Urinary bladder (tissue), 3 donors: ENCODE measurements at regions not wholly inside any gene's neighbourhood (a gene's known extent, or its start where the extent isn't known, plus 50 kb on each side); places are given as distances from the start of the nearest gene placed in this dataset.
"Not testable (repeated sequence)": the region's sequence is repeated elsewhere in the genome, so short reads cannot be mapped to it uniquely, and the experiment has no call there.

Experiments
- DNase-seq: peaks from one replicate; pipeline ENCODE4 v3.0.0-alpha.2; 2015; ENCODE audit errors: extremely low spot score
- H3K27ac ChIP-seq: one replicate; pipeline ENCODE4 v1.5.1; 2013; ENCODE audit warnings: low read depth, mild to moderate bottlenecking, moderate library complexity
- H3K36me3 ChIP-seq: one replicate; pipeline ENCODE4 v1.6.1; 2013; ENCODE audit warnings: mild to moderate bottlenecking, moderate library complexity; ENCODE audit not compliant: insufficient read depth
- H3K4me1 ChIP-seq: one replicate; pipeline ENCODE4 v1.6.1; 2013; ENCODE audit warnings: mild to moderate bottlenecking, moderate library complexity; ENCODE audit not compliant: insufficient read depth
- H3K4me3 ChIP-seq: one replicate; pipeline ENCODE4 v1.5.1; 2013; ENCODE audit warnings: low read depth, low read length
- WGBS: extraction: QIAGEN DNeasy Blood & Tissue Kit; methylation state at CpG from one replicate; pipeline ENCODE4 v1.1.7; 2013; 5-methylcytosine and 5-hydroxymethylcytosine counted together
- donor health status: healthy with polysubstance abuse.
- donor health status: healthy.

DNA sequence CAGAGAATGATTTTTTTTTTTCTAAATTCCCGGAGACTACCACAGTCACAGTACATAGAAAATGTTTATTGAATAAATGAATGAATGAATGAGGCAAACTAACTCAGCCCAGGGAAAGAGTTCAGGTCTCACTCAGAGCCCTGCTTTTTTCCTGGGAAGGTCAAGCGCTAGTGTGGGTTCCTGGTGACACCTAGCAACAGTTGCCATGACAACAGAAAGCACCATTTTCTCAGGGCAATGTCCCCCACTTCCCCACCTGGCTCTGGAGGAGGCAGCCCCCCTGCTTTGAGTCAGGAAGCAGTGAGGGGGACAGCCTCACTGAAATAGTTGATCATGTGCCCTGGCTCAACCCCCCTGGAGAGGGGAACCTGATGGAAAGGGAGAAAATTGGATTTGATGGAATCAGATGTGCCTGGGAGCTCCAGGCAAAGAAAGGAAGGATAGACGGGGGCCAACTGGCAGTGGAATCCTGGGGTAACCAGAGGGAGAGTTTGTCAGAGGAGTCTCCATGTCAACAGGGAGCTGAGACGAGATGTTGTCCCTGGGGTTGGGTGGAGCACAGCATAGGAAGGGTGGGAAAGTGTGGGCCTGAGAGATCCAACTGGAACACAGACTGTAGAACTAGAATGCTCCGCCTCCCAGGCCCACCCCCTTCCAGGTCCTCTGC lies 242.2 kb upstream of the CCL2 start:
- Histone ChIP-seq H3K4me1 (no peaks in the 10 kb centered on the region), H3K27ac (no peak overlapping the region), H3K36me3 (no peaks in the 10 kb centered on the region), H3K4me3 (no peak overlapping the region)
- no peak for DNase-seq
- 66% methylated on average over 5 of the region's 5 CpGs for WGBS

DNA sequence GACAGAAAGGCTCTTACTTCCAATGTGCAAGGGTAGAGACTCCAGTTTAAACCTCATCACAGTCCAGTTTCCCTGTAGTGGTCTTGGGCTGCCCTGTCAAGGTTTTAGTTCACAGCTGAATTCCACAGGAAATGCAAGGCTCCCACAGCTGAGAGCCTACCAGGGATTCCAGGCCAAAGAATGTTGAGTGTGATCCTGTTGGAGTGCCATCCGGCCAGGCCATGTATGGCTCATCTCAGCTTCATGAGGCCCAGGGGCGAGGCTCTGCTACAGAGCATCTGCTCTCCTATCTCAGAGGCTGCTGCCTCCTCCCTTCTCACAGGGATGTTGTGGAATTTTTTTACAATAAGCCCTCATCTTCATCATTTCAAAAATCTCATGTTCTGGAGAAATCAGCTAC lies 239.8 kb upstream of the CCL2 start:
- Histone ChIP-seq H3K4me1 (no peaks in the 10 kb centered on the region), H3K27ac (no peak overlapping the region), H3K36me3 (no peaks in the 10 kb centered on the region), H3K4me3 (no peak overlapping the region)
- 70% methylated on average over 2 of the region's 2 CpGs for WGBS
- no peak for DNase-seq

DNA sequence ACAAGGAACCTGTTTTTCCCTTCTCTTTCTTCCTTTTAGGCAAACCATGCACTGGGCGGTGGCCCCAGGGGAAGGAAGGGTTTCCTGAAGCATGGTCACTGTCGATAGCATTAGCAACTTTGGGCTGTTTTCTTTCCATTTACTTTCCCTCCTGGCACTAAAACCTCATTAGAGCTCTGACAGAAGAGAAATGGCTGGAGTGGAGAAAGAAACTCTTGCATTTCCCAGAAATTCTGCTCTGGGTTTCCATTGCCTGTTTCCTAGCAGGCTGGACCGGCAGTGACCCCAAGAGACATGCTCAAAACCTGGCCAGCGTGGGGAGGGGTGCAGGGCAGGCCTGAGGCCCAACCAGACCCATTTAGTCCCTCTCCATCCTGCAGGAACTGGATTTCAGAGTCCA lies 230.7 kb upstream of the CCL2 start:
- Histone ChIP-seq H3K4me1 (no peaks in the 10 kb centered on the region), H3K27ac (no peak overlapping the region), H3K36me3 (no peaks in the 10 kb centered on the region), H3K4me3 (no peak overlapping the region)
- WGBS = 62% methylated on average over 4 of the region's 4 CpGs
- no peak for DNase-seq

DNA sequence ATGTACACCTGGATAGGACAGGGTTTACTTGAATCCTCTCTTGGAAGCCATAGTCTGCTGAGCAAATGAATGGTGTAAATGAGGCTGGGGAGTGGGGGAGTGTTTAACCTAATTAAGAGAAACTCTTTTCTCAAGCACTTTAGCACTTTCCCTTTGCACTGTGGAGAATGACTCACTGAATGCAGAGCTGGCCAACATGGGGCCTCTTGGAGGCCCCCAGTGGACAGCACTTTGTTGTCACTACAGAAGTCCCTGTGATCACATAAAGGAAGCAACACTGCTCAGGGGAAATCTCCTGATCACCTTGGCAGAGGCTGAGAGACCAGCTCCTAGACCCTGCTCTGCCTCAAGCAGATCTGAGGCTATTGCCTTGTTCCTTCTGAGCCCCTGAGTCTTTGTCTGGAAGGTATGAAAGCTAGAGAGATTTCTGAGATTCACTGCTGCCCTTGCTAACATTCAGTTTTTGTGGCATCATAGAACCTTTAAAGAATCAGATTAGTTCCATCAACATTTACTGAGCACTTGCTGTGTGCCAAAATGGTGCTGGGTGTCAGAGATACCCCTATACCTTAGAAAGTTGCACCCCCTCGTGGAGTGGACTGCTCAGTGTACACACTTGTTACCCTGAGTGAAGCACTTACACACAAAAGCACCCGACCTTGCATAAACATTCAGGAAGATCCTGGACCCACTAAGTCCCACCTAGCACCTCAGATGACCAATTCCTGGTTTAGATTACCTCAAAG lies 230.1 kb upstream of the CCL2 start:
- DNase-seq = no peak
- Histone ChIP-seq H3K36me3 (no peaks in the 10 kb centered on the region), H3K27ac (no peak overlapping the region), H3K4me1 (no peaks in the 10 kb centered on the region), H3K4me3 (no peak overlapping the region)
- WGBS = 51% methylated on average over 2 of the region's 2 CpGs

DNA sequence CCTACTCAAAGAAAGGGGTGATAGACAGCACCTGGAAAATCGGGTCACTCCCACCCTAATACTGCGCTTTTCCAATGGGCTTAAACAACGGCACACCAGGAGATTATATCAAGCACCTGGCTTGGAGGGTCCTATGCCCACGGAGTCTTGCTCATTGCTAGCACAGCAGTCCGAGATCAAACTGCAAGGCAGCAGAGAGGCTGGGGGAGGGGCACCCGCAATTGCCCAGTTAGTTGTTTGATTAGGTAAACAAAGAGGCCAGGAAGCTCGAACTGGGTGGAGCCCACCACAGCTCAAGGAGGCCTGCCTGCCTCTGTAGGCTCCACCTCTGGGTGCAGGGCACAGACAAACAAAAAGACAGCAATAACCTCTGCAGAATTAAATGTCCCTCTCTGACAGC lies 224.5 kb upstream of the CCL2 start:
- not testable (repeated sequence) for H3K36me3 ChIP-seq, H3K4me1 ChIP-seq, H3K27ac ChIP-seq, H3K4me3 ChIP-seq, DNase-seq
- 71% methylated on average over 7 of the region's 7 CpGs for WGBS

DNA sequence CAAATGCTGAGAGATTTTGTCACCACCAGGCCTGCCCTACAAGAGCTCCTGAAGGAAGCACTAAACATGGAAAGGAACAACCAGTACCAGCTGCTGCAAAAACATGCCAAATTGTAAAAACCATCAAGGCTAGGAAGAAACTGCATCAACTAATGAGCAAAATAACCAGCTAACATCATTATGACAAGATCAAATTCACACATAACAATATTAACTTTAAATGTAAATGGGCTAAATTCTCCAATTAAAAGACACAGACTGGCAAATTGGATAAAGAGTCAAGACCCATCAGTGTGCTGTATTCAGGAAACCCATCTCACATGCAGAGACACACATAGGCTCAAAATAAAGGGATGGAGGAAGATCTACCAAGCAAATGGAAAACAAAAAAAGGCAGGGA lies 222.8 kb upstream of the CCL2 start:
- not testable (repeated sequence) for DNase-seq, H3K4me3 ChIP-seq, H3K4me1 ChIP-seq, H3K36me3 ChIP-seq, H3K27ac ChIP-seq

DNA sequence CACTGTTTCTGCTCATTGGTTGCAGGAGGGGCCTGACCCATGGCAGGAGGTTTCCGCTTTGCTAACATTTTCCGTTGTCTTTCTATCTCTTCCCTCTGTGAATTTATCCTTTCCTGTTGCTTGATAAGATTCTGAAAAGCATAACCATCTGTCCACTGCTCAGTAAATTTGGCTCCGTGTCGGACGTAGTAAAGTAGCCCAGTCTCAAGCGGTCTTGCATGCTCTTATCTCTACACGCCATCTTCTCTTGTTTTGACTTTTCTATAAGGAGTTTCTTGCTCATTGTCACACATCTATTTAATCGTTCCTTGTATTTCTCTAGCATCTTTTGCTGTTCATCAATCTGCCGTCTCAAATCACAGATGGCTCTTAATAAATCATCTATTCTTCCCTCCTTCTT lies 216.3 kb upstream of the CCL2 start:
- H3K4me1 ChIP-seq, H3K27ac ChIP-seq, H3K4me3 ChIP-seq, DNase-seq, H3K36me3 ChIP-seq: not testable (repeated sequence)
- WGBS = 33% methylated on average over 9 of the region's 9 CpGs

DNA sequence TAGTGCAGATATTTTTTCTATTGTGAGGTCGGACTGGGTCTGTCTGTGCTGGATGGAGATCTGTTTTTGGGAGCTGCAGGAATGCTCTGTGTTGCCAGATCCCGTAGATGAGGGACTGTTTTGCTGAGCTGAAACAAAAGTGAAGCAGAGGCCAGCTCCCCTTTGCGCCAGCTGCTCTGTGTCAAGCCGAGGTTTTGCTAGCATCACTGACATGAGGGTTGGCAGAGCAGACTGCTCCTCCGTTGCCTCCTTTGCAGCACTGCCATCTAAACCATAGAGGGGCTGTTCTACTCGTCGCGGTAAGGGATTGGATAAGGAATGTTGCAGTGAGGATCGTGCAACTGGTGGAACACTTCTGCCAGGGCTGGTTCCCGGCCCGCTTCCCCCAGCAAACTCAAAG lies 215.9 kb upstream of the CCL2 start:
- H3K4me3 ChIP-seq, H3K4me1 ChIP-seq, H3K27ac ChIP-seq, DNase-seq, H3K36me3 ChIP-seq: not testable (repeated sequence)
- WGBS = 39% methylated on average over 11 of the region's 11 CpGs

DNA sequence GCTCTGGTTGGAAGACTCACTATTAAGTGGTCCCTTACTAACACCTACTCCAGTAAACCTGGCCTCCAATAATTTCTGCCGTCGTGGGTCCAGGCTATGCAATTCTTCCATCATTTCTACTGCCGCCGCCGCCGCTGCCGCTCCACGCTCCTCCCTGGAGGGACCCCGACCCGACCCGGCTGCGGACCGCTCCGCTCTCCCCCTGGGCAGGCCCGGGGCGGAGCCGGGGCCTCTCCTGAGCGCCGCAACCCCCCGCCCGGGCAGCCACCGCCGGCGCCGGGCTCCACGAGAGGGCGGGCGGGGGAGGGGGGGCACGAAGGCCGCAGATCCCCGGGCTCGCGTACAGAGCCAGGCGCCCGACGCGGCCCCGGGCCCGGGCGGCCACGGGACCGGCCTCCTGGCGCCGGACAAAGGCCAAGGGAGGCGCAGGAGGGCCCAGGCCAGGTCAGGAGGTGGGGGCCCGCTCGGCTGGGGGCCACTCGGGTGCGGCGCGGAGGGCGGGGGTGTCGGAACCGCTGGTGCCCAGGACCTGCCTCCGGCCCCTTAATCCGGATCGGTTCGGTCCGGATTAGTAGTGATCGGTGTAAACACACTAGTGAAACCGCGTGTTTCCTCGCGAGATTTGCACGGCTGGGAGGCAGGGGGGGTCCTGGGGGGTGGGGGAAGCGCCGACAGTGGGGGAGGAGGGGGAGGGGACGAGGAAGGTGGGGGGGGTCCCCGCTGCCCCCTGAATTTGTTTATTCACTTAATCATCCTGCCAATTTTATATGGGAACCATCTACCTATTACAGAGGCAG lies 215.1 kb upstream of the CCL2 start:
- H3K4me3 ChIP-seq, H3K4me1 ChIP-seq, H3K27ac ChIP-seq, H3K36me3 ChIP-seq, DNase-seq: not testable (repeated sequence)
- 60% methylated on average over 66 of the region's 69 CpGs for WGBS

DNA sequence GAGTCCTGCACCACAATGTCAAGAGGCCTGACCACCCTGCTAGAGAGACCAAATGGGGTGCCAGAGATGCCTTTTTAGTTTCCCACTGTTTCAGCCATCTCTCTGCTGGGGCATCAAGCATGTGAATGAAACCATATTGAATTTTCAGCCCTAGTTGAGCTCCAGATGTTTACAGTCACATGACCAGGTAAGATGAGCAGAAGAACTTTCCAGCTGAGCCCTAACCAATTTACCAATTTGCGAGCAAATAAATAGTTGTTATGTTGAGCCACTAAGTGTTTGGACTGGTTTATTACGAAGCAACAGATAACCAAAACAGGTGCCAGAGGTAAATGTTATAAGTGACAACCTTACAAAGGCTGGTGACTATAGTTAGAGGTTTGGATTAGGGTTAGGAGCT lies 209.1 kb upstream of the CCL2 start:
- 76% methylated on average over 2 of the region's 2 CpGs for WGBS
- Histone ChIP-seq H3K27ac (no peak overlapping the region), H3K4me1 (no peaks in the 10 kb centered on the region), H3K4me3 (no peak overlapping the region), H3K36me3 (no peaks in the 10 kb centered on the region)
- no peak for DNase-seq

DNA sequence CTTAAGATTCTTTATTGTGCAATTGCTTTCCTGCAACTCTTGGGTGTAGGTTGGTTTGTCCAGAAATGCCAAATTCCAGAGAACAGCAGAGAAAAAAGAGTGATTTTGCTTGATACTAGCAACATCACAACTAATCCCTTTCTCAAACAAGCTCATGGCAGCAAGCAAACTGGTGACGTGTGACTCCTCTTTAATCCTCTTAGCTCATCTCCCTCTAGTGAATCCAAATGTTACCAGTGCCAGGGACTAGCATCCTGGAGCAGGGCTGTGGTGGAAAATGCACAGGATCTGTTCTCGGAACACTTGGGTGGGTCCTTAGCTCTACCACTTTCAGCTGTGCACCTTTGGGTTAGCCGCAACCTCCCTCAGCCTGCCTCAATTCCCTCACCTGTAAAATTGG lies 204.0 kb upstream of the CCL2 start:
- no peaks in the 10 kb centered on the region for H3K36me3 ChIP-seq
- no peak for DNase-seq

DNA sequence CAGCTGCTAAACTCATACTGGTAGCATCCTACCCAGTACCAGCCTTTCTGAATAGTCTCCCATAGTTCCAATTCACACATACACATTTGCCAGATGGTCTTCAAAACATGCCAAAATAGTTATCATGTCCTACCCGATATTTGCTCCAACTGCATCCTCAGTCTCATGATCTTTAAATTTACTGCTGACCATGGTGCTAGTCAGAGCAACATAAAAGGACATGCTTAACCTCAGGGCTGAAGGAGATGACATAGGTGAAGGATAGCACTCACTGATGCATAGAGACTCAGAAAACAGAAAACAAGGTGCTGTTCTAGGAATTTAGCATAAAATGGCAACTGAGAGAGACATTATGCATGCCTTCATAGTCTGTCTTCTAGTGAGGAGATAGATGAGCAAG lies 200.6 kb upstream of the CCL2 start:
- no peak overlapping the region for H3K27ac ChIP-seq
- H3K4me1 ChIP-seq = no peaks in the 10 kb centered on the region
- 67% methylated on average over 1 of the region's 1 CpG for WGBS
- no peak overlapping the region for H3K4me3 ChIP-seq
- no peaks in the 10 kb centered on the region for H3K36me3 ChIP-seq
- DNase-seq = no peak

More for the DNA sequence above, 204.0 kb upstream of the CCL2 start:
- WGBS = 70% methylated on average over 3 of the region's 3 CpGs
- H3K4me3 ChIP-seq = no peak overlapping the region
- no peak overlapping the region for H3K27ac ChIP-seq
- H3K4me1 ChIP-seq = no peaks in the 10 kb centered on the region

DNA sequence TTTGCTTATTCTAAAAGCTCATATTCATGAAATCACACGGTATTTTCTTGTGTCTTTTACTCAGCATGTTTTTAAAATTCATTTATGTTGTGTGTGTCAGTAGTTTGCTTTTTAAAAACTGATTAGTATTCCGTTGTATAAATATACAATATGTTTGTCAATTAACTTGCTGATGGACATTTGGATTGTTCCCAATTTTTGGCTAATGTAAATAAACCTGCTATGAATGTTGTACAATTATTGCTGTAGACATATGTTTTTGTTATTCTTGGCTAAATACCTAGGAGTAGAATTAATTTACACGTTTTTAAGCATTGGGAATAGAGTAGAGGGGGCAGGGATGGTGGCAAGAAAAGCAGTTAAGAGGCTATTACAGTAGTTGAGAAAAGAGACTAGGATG lies 199.5 kb upstream of the CCL2 start:
- H3K27ac ChIP-seq = no peak overlapping the region
- WGBS = 52% methylated on average over 3 of the region's 3 CpGs
- H3K4me1 ChIP-seq = no peaks in the 10 kb centered on the region
- no peak for DNase-seq
- no peak overlapping the region for H3K4me3 ChIP-seq
- H3K36me3 ChIP-seq = no peaks in the 10 kb centered on the region
